PC-3 (cell line): ENCODE measurements at regions not wholly inside any gene's neighbourhood (a gene's known extent, or its start where the extent isn't known, plus 50 kb on each side); places are given as distances from the start of the nearest gene placed in this dataset.

Source experiments
- ATAC-seq: fragments of 200-7000 bp; cut with Tn5 transposase; 2 replicates; pipeline ENCODE4 v1.9.1; 2020; ENCODE audit warnings: mild to moderate bottlenecking, moderate library complexity
- BruUV-seq: library from RNA; stranded (reverse); fragments of 400-500 nt; replicated peaks from 2 replicates; lab custom pipeline; 2021; lab: Mats Ljungman, UMichigan
- CTCF ChIA-PET: fragments of 300-600 bp; sonication (Branson Sonifier 250); formaldehyde crosslinking; loops from one replicate; lab custom pipeline; 2022; ENCODE audit warnings: antibody characterized with exemption; lab: Charles Lee
- POLR2A ChIA-PET: fragments of 300-600 bp; sonication (Branson Sonifier 250); formaldehyde crosslinking; loops from one replicate; lab custom pipeline; 2022; ENCODE audit warnings: antibody characterized with exemption; ENCODE audit not compliant: unreplicated experiment; lab: Charles Lee
- DNase-seq: peaks from one replicate; pipeline ENCODE4 v3.0.0-alpha.2; 2015
- H2AFZ ChIP-seq: fragments of 300-600 bp; sonication (generic); 2 replicates; pipeline ENCODE4 v1.6.0; 2016; ENCODE audit warnings: antibody characterized with exemption, low read length
- H3F3A ChIP-seq: fragments of 300-600 bp; sonication (generic); one replicate; pipeline ENCODE4 v1.6.0; 2017; ENCODE audit warnings: antibody characterized with exemption, low read length, control low read depth, mild to moderate bottlenecking; ENCODE audit not compliant: unreplicated experiment
- H3K27ac ChIP-seq: fragments of 300-600 bp; sonication (generic); 2 replicates; pipeline ENCODE4 v1.5.1; 2016; ENCODE audit warnings: mild to moderate bottlenecking, low read length
- H3K27me3 ChIP-seq: fragments of 300-600 bp; sonication (generic); 2 replicates; pipeline ENCODE4 v1.6.1; 2016; ENCODE audit warnings: low read length, mixed read lengths
- H3K36me3 ChIP-seq: fragments of 300-600 bp; sonication (generic); 2 replicates; pipeline ENCODE4 v1.6.1; 2016; ENCODE audit warnings: low read depth, mixed run types, low read length, mixed read lengths
- H3K4me1 ChIP-seq: fragments of 300-600 bp; sonication (generic); 2 replicates; pipeline ENCODE4 v1.5.1; 2016; ENCODE audit warnings: low read length; ENCODE audit not compliant: insufficient read depth
- H3K4me2 ChIP-seq: fragments of 300-600 bp; sonication (generic); 2 replicates; pipeline ENCODE4 v1.6.0; 2016; ENCODE audit warnings: low read length
- H3K4me3 ChIP-seq: fragments of 300-600 bp; sonication (generic); 2 replicates; pipeline ENCODE4 v1.5.1; 2016; ENCODE audit warnings: mild to moderate bottlenecking, low read length, mixed read lengths
- H3K79me2 ChIP-seq: fragments of 300-600 bp; sonication (generic); 2 replicates; pipeline ENCODE4 v1.6.1; 2017; ENCODE audit warnings: low read length, mixed read lengths
- H3K9ac ChIP-seq: fragments of 300-600 bp; sonication (generic); 2 replicates; pipeline ENCODE4 v1.6.0; 2016; ENCODE audit warnings: mild to moderate bottlenecking, low read length
- H3K9me2 ChIP-seq: fragments of 300-600 bp; sonication (generic); replicated peaks from 2 replicates; pipeline ENCODE4 v1.6.1; 2016; ENCODE audit warnings: mixed run types, low read length, mixed read lengths
- H3K9me3 ChIP-seq: fragments of 300-600 bp; sonication (generic); 2 replicates; pipeline ENCODE4 v1.6.1; 2016; ENCODE audit warnings: low read length, mixed read lengths
- H4K20me1 ChIP-seq: fragments of 300-600 bp; sonication (generic); 2 replicates; pipeline ENCODE4 v1.6.1; 2016; ENCODE audit warnings: low read length, mixed read lengths
- EZH2 ChIP-seq: fragments of 300-600 bp; sonication (generic); IDR thresholded peaks from one replicate; pipeline ENCODE4 v1.6.1; 2017; ENCODE audit warnings: antibody characterized with exemption, mild to moderate bottlenecking, low read length; ENCODE audit not compliant: unreplicated experiment
- EZH2phosphoT487 ChIP-seq: fragments of 300-600 bp; sonication (generic); IDR thresholded peaks from 2 replicates; pipeline ENCODE4 v1.6.1; 2018; ENCODE audit warnings: mild to moderate bottlenecking, antibody characterized with exemption, low read length, borderline replicate concordance
- intact Hi-C: fragments of 100-400 bp; cut with micrococcal nuclease; formaldehyde crosslinking; loops from 2 replicates; pipeline ENCODE4 v1.9.0; 2023
- TF ChIP-seq, protein P1 (sequence below): fragments of 300-600 bp; sonication (generic); conservative IDR thresholded peaks from 2 replicates; pipeline ENCODE4 v1.5.1; 2017; ENCODE audit warnings: antibody characterized with exemption, low read depth, mild to moderate bottlenecking, low read length

DNA sequence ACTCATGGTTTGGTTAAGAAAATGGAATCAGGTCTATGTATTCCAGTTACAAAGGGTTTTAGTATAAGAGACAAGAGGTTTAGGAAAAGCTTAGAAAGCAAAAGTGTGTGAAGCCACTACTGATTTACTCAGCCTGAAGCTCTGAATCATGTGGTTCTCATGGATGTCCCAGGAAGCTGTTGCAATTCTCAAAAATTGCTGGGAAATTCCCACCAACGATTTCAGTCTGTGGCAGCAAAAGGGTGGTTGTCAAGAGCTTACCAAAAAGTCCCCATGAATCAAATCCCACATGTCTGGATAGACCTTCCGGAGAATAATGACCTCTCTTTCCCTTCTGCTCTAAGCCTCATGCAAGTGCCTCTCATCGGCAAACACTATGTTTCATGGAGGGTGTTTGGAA, 929.9 kb downstream of the TLE4 start:
- Histone ChIP-seq H3K4me1 (no peaks in the 10 kb centered on the region), H3K36me3 (no peaks in the 10 kb centered on the region), H3K4me2 (no peak overlapping the region), H3K9me2 (no peaks in the 10 kb centered on the region), H3K4me3 (no peak overlapping the region), H3K9ac (no peak overlapping the region), H4K20me1 (no peaks in the 10 kb centered on the region), H2AFZ (no peak overlapping the region), H3F3A (no peaks in the 10 kb centered on the region), H3K79me2 (no peaks in the 10 kb centered on the region), H3K27ac (no peak overlapping the region), H3K27me3 (no peaks in the 10 kb centered on the region), H3K9me3 (no peaks in the 10 kb centered on the region)
- DNase-seq (no peak), ATAC-seq (no peak)
- no TSS peak for BruUV-seq
- intact Hi-C loops: no loop called here
- ChIA-PET CTCF (no interaction called here), POLR2A (no interaction called here)
- no peak for TF ChIP-seq EZH2
- TF ChIP-seq, protein P1, sequence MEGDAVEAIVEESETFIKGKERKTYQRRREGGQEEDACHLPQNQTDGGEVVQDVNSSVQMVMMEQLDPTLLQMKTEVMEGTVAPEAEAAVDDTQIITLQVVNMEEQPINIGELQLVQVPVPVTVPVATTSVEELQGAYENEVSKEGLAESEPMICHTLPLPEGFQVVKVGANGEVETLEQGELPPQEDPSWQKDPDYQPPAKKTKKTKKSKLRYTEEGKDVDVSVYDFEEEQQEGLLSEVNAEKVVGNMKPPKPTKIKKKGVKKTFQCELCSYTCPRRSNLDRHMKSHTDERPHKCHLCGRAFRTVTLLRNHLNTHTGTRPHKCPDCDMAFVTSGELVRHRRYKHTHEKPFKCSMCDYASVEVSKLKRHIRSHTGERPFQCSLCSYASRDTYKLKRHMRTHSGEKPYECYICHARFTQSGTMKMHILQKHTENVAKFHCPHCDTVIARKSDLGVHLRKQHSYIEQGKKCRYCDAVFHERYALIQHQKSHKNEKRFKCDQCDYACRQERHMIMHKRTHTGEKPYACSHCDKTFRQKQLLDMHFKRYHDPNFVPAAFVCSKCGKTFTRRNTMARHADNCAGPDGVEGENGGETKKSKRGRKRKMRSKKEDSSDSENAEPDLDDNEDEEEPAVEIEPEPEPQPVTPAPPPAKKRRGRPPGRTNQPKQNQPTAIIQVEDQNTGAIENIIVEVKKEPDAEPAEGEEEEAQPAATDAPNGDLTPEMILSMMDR: no peak
- TF ChIP-seq EZH2phosphoT487: no peak

DNA sequence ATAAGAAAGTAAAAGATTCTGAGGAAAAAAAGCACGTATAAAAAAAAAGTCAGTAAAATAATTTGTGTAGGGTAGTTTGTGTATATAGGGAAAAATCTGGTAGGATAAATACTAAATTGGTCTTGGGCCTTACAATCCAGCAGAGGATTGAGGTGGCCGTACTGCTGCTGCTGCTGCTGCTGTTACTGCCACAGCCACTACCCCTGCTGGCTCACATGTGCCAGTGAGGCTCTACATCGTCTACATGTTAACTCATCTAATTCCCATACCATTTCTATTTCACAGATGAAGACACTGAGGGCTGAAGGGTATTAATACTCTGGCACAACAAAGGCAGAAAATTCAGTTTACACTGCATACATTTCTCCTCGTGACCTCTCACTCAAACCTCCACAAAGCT, 928.5 kb downstream of the TLE4 start:
- no peaks in the 10 kb centered on the region for H3K4me1 ChIP-seq
- no peaks in the 10 kb centered on the region for H3K9me3 ChIP-seq
- no peaks in the 10 kb centered on the region for H3K36me3 ChIP-seq
- H3K4me3 ChIP-seq: no peak overlapping the region
- H3K4me2 ChIP-seq: no peak overlapping the region
- ChIA-PET POLR2A (no interaction called here), CTCF (no interaction called here)
- H3K27ac ChIP-seq: no peak overlapping the region
- no TSS peak for BruUV-seq
- no peaks in the 10 kb centered on the region for H3K27me3 ChIP-seq
- H3K9me2 ChIP-seq: no peaks in the 10 kb centered on the region
- no peaks in the 10 kb centered on the region for H3F3A ChIP-seq
- H3K79me2 ChIP-seq: no peaks in the 10 kb centered on the region
- intact Hi-C loops: no loop called here
- DNase-seq: no peak
- H4K20me1 ChIP-seq: no peaks in the 10 kb centered on the region
- H2AFZ ChIP-seq: no peak overlapping the region
- TF ChIP-seq EZH2phosphoT487 (no peak), EZH2 (no peak)
- TF ChIP-seq, protein P1: no peak
- H3K9ac ChIP-seq: no peak overlapping the region
- no peak for ATAC-seq

DNA sequence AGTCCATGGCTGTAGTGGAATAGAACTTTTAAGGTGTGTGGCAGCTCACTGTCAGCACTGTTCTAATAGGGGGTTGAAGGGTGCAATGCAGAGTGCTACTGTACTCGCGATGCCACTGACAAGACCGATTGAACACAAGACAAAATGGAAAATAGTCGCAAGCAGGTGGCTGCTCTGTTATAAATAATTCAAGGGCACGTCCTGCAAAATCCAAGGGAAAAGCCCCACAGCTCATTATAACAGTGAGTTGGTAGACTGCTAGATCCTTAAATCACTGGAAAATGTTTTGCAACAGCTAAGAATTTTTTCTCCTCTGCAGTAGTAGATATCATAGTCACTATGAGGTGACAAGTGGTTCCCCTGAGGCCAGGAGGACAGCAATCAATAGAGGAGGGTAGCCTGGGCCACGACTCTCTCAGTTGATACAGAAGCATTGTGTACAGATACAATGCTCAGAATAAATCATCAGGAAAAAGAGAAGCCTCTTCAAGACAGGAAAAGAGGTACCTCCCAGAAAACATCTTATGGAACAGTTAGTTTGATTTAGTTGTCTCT, 926.3 kb downstream of the TLE4 start:
- TF ChIP-seq EZH2phosphoT487 (no peak), EZH2 (no peak)
- TF ChIP-seq, protein P1: no peak
- no peak for ATAC-seq
- H3K4me1 ChIP-seq: no peaks in the 10 kb centered on the region
- no peaks in the 10 kb centered on the region for H3K9me2 ChIP-seq
- H3F3A ChIP-seq: no peaks in the 10 kb centered on the region
- no peak overlapping the region for H3K9ac ChIP-seq
- H3K9me3 ChIP-seq: no peaks in the 10 kb centered on the region
- H2AFZ ChIP-seq: no peak overlapping the region
- ChIA-PET POLR2A (no interaction called here), CTCF (no interaction called here)
- no peak overlapping the region for H3K27ac ChIP-seq
- DNase-seq: no peak
- no peaks in the 10 kb centered on the region for H4K20me1 ChIP-seq
- H3K27me3 ChIP-seq: no peaks in the 10 kb centered on the region
- H3K4me3 ChIP-seq: no peak overlapping the region
- intact Hi-C loops: no loop called here
- H3K36me3 ChIP-seq: no peaks in the 10 kb centered on the region
- no peak overlapping the region for H3K4me2 ChIP-seq
- no peaks in the 10 kb centered on the region for H3K79me2 ChIP-seq
- no TSS peak for BruUV-seq
